GM18870 (cell line): ENCODE measurements at regions not wholly inside any gene's neighbourhood (a gene's known extent, or its start where the extent isn't known, plus 50 kb on each side); places are given as distances from the start of the nearest gene placed in this dataset.
"Not testable (repeated sequence)": the region's sequence is repeated elsewhere in the genome, so short reads cannot be mapped to it uniquely, and the experiment has no call there.

Experiments used
- ATAC-seq: cut with Tn5 transposase; IDR thresholded peaks from one replicate; pipeline ENCODE4 v1.9.1; 2021; ENCODE audit warnings: moderate library complexity; ENCODE audit not compliant: unreplicated experiment

GRCh38 chr16:8458481-8459046 is 131.7 kb downstream of the TMEM114 start:
- no peak for ATAC-seq

GRCh38 chr16:8453359-8453758 is 137.0 kb downstream of the TMEM114 start:
- ATAC-seq: no peak

GRCh38 chr16:8452941-8453340 is 137.4 kb downstream of the TMEM114 start:
- no peak for ATAC-seq

- no peak for ATAC-seq
Observed at GRCh38 chr16:8436931-8437330, 153.4 kb downstream of the TMEM114 start.

- no peak for ATAC-seq
Observed at GRCh38 chr16:8431783-8432182, 158.5 kb downstream of the TMEM114 start.

GRCh38 chr16:8430401-8430800 is 159.9 kb downstream of the TMEM114 start:
- no peak for ATAC-seq

GRCh38 chr16:8426569-8426968 is 163.7 kb downstream of the TMEM114 start:
- no peak for ATAC-seq

GRCh38 chr16:8417145-8417544 is 173.2 kb downstream of the TMEM114 start:
- ATAC-seq: no peak

GRCh38 chr16:8408855-8409567 is 181.3 kb downstream of the TMEM114 start:
- no peak for ATAC-seq

GRCh38 chr16:8407351-8407750 is 183.0 kb downstream of the TMEM114 start:
- no peak for ATAC-seq

- ATAC-seq: no peak
Observed at GRCh38 chr16:8403978-8404749, 186.1 kb downstream of the TMEM114 start.

- no peak for ATAC-seq
Observed at GRCh38 chr16:8402981-8403843, 187.1 kb downstream of the TMEM114 start.

GRCh38 chr16:8400683-8401082 is 189.6 kb downstream of the TMEM114 start:
- not testable (repeated sequence) for ATAC-seq

GRCh38 chr16:8398548-8398947 is 191.8 kb downstream of the TMEM114 start:
- ATAC-seq: no peak

- ATAC-seq: no peak
Observed at GRCh38 chr16:8397223-8397622, 193.1 kb downstream of the TMEM114 start.

GRCh38 chr16:8396463-8396862 is 193.8 kb downstream of the TMEM114 start:
- no peak for ATAC-seq

- no peak for ATAC-seq
Observed at GRCh38 chr16:8391257-8391656, 199.1 kb downstream of the TMEM114 start.

GRCh38 chr16:8388684-8389083 is 201.6 kb downstream of the TMEM114 start:
- ATAC-seq: no peak

GRCh38 chr16:8381814-8382213 is 208.5 kb downstream of the TMEM114 start:
- ATAC-seq: no peak

GRCh38 chr16:8380311-8380710 is 210.0 kb downstream of the TMEM114 start:
- ATAC-seq: no peak

GRCh38 chr16:8377864-8378263 is 212.4 kb downstream of the TMEM114 start:
- no peak for ATAC-seq
